ENCODE measurements at regions not wholly inside any gene's neighbourhood (a gene's known extent, or its start where the extent isn't known, plus 50 kb on each side); places are given as distances from the start of the nearest gene placed in this dataset.

DNA sequence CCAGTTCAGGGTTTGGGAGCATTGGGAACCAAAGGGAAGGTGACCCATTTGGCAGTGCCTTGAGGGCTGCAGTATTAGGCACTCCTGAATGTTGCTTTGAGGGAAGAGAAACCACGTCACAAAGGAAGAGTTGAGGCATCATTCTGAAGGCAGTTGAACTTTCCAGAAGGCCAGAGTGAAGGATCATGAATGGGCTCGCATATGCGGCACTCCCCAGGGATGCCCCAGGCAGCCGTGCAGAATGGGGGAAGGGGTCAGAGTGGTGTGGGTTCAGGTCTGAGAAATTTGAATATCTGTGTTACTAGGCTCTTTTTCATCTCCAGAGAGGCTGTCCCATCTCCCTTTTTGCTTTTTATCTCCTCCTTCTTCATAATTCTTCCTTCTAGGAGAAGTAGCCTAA is 60.6 kb upstream of the HMHB1 start:
- WGBS (ENCODE audit: extremely low coverage, insufficient read length, low lambda C conversion rate) = no CpG with 5 or more reads among the region's 4 CpGs
- Histone ChIP-seq H2BK20ac (ENCODE audit: low read depth, low read length, poor library complexity, severe bottlenecking) (no peak overlapping the region), H3K14ac (ENCODE audit: insufficient read depth, low read length) (no peak overlapping the region), H3K9me3 (ENCODE audit: control insufficient read depth, low read depth, low read length) (no peaks in the 10 kb centered on the region), H4K20me1 (ENCODE audit: control insufficient read depth, insufficient read depth, insufficient read length) (no peaks in the 10 kb centered on the region), H3K79me1 (ENCODE audit: insufficient read depth, low read depth, low read length, poor library complexity, severe bottlenecking) (no peaks in the 10 kb centered on the region), H3K79me2 (ENCODE audit: insufficient read depth, low read length) (no peaks in the 10 kb centered on the region), H3K18ac (ENCODE audit: insufficient read length, low read depth, low read length) (no peak overlapping the region), H2AFZ (ENCODE audit: low read length) (no peak overlapping the region), H3K9ac (ENCODE audit: extremely low read depth, insufficient read length, low read length) (no peak overlapping the region), H4K5ac (ENCODE audit: insufficient read length, low read depth, low read length) (no peak overlapping the region), H2BK5ac (ENCODE audit: insufficient read length, low read length) (no peak overlapping the region), H2AK5ac (ENCODE audit: insufficient read length, low read length) (no peak overlapping the region), H2BK12ac (ENCODE audit: insufficient read length, low read depth, low read length) (no peak overlapping the region), H3K4me2 (ENCODE audit: insufficient read depth, insufficient read length, low read length) (no peak overlapping the region), H3K56ac (ENCODE audit: insufficient read length, low read depth, low read length) (no peak overlapping the region), H3K4me1 (ENCODE audit: insufficient read depth, low read length) (0 out of 2 replicates have a peak, but pooled peaks cover 3% of the 10 kb centered on the region), H3K27ac (ENCODE audit: insufficient read length, low read depth, low read length) (no peak overlapping the region), H3T11ph (ENCODE audit: low read length) (no peak overlapping the region), H2BK120ac (ENCODE audit: low read depth, low read length, poor library complexity, severe bottlenecking) (no peak overlapping the region), H2BK15ac (ENCODE audit: low read depth, low read length) (no peak overlapping the region), H4K91ac (ENCODE audit: insufficient read length, low read depth, low read length) (no peak overlapping the region), H4K8ac (replicated peaks; ENCODE audit: insufficient read length, low read depth, low read length) (no peak overlapping the region), H3K4ac (ENCODE audit: low read depth, low read length) (no peak overlapping the region), H3K23ac (ENCODE audit: insufficient read length, low read depth, low read length) (no peak overlapping the region), H3K27me3 (ENCODE audit: insufficient read depth, low read length) (no peaks in the 10 kb centered on the region), H3K23me2 (ENCODE audit: insufficient read length, low read depth, low read length, poor library complexity, severe bottlenecking) (no peaks in the 10 kb centered on the region)
- Mint-ChIP-seq H3K4me1 (peaks cover 11 to 12% of the 10 kb centered on the region in 2 experiments), H3K27ac (peak overlapping the region in 1 of 3 experiments; percentile 81; a peak in 2 of 7 replicates), H3K9me3 (no peaks in the 10 kb centered on the region), H3K36me3 (ENCODE audit: insufficient read depth in 1 of 3, low read depth in 3 of 3) (no peaks in the 10 kb centered on the region), H3K4me3 (no peak overlapping the region), H3K27me3 (ENCODE audit: low read depth) (no peaks in the 10 kb centered on the region)
- no peak for DNase-seq
- TF ChIP-seq, protein P1, sequence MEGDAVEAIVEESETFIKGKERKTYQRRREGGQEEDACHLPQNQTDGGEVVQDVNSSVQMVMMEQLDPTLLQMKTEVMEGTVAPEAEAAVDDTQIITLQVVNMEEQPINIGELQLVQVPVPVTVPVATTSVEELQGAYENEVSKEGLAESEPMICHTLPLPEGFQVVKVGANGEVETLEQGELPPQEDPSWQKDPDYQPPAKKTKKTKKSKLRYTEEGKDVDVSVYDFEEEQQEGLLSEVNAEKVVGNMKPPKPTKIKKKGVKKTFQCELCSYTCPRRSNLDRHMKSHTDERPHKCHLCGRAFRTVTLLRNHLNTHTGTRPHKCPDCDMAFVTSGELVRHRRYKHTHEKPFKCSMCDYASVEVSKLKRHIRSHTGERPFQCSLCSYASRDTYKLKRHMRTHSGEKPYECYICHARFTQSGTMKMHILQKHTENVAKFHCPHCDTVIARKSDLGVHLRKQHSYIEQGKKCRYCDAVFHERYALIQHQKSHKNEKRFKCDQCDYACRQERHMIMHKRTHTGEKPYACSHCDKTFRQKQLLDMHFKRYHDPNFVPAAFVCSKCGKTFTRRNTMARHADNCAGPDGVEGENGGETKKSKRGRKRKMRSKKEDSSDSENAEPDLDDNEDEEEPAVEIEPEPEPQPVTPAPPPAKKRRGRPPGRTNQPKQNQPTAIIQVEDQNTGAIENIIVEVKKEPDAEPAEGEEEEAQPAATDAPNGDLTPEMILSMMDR (conservative IDR thresholded peaks at IDR 0.05) = no peak

Measured in H9 (cell line).